ENCODE measurements at regions not wholly inside any gene's neighbourhood (a gene's known extent, or its start where the extent isn't known, plus 50 kb on each side); places are given as distances from the start of the nearest gene placed in this dataset.

DNA sequence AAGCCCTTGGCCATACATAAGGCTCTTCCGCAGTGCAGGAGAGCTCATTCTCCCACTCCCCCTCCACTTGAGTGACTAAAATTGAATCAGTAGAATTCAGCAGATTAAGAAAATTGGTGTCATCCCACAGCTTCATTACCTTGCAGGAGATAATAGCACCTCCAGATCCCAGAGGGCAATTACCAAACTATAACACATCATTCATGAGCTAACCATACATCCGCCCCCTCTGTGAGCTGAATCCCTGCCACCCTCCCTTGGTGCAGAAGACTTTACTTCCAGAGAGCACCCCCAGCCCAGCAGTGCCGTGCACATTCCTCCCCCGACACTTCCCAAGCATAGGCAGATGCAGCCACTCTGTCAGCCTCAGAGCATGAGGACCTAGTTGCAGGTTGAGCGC is 496.5 kb upstream of the B3GAT1 start:
- no peak for DNase-seq (ENCODE audit: low spot score)

DNA sequence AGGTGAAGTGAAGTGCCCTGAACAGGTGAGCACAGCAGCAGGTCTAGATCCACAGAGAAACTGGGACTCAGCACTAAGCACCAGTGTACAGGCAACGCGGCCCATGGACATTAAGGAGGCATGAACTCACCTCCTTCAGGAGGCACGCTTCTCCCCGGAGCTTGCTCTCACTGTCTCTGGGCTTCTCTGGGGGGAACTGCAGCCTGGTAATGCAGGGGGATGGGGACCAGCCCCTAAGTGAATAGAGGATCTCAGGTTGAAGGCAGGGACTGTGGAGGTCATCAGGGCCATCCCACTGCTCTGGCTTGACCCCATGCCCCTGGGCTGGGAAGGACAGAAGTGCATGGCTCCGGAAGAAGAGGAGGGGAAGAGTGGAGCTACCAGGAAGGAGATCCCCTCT is 495.6 kb upstream of the B3GAT1 start:
- no peak for DNase-seq (ENCODE audit: low spot score)

DNA sequence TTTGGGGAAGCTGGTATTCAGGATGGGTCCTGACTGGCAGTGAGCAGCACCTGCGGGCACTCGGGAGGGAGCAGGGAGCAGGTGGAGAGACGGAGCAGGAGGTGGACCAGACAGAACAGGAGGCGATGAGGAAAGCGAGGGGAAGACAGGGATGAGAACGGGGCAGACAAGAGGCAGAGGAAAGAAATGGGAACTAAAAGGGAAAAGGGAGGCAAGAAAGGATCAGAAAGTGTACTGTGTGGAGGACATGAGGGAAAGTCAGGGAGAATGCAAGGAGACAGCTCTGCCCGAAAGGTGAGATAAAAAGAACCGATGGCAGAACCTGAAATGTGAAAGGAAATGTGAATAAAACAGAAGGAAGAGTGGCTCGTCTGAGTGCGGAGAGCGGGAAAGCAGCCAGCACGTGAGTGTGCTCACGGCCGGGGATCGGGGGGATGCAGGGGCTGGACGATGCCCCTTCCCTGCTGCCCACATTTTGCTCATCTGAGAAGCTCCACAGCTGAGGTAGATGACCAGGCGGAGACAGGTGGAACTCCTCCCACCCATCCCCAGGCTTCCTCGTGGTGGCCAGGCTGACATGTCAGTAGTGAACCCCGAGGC is 494.4 kb upstream of the B3GAT1 start:
- no peak for DNase-seq (ENCODE audit: low spot score)

DNA sequence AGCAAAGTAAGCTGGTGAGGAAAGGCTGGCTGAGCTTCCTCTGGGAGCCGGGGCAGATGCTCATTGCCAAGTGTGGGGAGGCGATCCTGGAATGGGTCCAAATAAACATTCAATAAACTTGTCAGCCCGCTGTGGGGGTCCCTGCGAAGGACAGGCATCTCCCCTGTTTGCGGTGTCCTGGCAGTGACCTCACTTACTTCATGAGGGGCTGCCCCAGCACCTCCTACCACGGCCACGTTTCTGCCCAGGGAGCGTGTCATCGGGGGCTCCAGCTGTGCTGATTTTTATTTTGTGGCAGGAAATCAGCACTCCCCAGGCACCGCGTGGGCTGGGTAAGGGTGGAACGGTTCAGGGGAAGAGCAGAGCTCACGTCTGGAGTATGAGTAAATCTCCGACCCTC is 493.9 kb upstream of the B3GAT1 start:
- no peak for DNase-seq (ENCODE audit: low spot score)

DNA sequence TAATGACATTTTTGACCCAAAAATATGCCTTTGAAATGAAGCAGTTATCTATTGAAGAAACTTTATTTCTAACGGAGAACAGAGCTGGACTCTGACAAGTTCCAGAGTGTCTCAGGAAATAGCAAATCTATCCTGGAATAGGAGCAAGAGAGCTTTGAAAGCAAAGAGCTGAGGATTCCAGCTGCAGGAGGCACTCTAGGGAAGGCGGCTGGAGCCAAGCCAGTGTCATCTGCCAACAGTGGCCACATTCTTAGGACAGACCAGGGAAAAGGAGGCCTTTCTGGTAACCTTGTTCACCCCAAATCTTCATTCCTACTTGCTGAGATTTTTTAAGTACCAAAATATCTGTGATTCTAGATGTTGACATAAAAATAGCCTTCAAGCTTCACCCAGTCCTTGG is 493.5 kb upstream of the B3GAT1 start:
- DNase-seq (ENCODE audit: low spot score) = peak; percentile 11

DNA sequence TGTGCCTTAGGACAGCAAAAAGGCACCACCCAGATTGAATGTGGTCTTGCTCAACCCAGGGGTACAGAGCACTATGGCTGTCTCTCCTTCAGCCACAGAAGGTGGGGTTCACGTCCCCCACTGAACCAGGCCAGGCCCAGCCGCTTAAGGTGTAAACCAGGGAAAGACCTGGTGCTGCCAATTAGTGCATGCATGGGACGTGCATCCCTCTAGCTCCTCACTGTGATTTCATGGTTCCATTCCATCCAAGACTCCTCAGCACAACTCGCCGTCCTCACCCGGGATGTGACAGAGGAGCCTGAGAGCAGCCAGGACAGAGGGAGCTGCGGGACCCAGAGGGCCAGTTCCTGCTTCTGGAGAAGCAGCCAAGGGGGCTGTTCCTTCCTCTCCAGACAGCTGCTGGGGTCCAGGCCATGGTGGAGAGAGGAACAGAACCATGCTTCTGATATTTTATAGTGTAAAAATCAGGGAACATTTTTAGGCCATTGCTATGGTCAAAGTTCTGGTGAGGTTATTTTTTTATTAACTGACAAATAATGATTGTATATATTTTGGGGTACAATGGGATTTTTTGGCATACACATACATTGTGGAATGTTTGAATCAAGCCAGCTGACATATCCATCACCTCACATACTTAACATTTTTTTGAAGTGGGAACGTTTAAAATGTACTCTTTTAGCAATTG is 492.2 kb upstream of the B3GAT1 start:
- DNase-seq (ENCODE audit: low spot score) = no peak

DNA sequence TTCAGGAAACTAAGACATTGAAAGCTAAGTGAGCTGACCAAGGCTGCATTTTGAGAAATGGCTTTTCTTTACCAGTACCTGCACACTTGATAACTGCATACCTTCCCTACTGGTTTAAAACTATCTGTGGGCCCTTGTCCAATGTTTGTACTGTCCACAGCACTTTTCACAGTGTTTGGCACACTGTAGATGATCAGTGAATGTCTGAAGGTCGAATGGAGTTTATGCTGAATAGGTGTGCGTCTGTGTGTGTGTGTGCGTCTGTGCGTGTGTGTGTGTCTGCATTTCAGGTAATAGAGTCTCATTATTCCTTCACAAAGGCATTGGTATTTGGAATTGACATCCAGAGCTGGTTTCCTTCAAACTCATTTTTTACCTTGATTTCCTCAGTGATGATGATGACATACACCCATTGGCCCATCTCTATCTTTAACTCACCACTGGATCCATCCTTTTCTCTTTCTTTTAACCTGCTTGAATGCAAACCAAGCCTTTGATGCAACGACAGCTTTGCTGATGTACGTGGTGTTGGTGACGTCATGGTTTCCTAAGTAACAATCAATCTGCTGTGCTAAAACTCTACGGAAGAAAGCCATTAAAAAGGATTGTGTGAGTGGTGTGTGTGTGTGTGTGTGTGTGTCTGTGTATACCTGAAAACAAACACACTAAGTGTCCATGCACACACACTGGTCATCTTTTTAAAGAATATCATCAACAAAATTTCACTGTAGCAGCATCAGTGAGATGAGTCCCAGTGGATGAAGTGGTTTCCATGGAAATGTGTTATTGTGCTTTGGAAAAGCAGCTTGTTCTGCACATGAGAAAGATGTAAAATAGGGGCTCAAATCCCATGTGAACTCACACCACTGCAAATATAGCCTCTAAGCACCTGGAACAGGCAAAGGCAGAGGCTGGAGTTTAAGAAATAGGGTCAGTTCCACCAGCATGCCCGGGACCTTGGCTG is 490.2 kb upstream of the B3GAT1 start:
- no peak for DNase-seq (ENCODE audit: low spot score)

DNA sequence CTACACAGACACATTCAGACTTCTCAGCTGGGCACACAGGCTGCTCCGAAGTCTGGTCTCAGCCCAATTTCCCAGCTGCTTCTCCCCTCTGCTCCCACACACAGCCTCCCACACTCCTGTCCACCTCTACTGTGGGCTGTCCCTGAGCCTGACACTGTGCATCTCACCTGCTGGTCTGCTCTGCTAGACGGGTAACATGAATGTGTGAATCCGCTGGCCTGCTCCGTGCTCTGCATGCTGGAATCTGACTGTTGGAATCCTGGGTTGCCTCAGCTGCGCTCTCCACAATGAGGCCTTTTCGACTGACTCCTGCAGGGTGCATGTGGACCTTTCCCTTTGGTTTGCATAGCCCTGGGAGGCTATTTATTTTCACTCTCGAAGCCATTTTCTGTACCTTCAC is 489.5 kb upstream of the B3GAT1 start:
- no peak for DNase-seq (ENCODE audit: low spot score)

DNA sequence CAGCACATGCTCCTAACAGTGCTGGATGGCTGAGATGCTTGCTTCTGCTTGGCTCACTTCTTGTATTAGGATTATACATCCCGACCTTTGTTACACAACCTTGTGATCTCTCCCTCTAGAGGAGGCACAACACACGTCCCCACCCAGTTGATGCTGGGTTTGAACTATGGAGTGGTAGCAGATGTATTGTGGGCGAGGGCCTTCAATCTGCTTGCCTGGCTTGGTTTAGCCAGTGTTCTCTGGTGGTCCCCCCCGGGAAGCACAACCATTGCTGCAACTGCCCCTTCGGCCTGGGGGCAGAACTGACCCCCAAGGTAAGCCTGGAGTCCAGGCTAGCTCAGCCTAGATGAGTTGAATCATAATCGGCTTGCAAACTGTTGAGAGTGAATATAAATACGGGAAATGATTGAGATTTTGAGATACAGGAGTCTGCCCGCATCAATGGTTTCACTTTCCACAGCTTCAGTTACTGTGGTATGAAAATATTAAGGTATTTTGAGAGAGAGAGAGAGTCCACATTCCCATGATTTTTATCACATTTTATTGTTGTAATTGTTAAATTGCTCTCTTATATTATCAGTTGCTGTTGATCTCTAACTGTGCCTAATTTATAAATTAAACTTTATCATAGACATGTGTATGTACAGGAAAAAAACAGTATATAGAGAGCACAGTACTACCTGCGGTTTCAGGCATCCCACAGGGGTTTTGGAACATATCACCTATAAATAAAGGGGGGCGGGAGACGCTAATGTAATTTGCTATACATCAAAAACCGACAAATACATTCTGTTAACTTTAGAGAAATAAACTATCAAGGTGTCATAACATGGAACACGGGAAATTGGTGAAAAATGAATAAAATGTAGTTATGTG is 482.0 kb upstream of the B3GAT1 start:
- no peak for DNase-seq (ENCODE audit: low spot score)

DNA sequence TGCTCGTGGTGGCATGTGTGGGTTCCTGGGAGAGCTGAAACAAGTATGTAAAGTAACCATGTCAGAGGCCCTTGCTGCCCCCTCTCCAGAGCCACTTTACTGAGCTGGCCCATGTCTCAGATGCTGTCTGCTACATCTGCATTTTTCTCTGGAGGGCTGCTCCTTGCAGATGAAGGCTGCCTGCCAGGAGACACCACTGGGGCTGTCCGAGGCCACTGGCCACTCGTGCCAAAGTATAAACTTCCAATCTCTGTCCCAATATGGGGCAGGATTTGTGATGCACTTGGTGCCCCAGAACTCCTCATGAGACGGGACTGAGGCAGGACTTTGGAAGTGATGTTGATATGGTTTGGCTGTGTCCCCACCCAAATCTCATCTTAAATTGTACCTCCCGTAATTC is 478.4 kb upstream of the B3GAT1 start:
- DNase-seq (ENCODE audit: low spot score) = no peak

DNA sequence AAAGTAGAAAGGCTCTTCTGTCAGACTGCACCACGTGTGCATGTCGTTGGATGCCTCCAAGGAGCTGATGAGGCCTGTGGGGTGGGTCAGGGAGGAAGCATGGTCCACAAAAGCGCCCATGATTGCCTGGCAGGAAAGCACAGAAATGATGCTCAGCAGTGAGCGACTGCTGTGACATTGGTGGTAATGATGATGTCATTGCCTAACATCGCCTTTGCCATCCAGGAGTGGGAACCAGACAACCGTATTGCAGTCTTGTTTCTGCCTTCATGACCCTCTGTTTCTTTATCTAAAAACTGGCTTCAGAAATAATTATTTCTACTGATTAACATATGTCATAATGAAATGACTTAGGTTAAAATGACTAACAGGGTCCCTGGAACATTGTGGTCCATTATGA is 477.8 kb upstream of the B3GAT1 start:
- no peak for DNase-seq (ENCODE audit: low spot score)

DNA sequence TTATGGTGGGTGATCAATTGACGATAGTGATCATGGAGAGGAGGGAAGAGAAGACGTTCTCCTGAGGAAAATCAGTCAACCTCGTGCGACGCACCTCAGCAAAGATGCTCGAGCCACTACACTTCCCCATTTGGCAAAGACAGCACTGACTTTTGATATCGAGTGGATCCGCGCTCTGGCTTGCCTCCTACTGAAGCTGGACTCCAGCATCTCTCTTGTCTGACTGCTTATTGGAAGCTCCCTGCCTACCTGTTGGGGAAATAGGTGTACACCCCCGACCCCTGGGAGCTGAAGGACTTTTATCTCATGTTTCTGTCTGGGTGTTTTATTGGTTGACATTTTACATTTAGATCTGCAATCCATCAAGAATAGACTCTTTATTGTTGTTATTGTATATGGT is 476.8 kb upstream of the B3GAT1 start:
- no peak for DNase-seq (ENCODE audit: low spot score)

DNA sequence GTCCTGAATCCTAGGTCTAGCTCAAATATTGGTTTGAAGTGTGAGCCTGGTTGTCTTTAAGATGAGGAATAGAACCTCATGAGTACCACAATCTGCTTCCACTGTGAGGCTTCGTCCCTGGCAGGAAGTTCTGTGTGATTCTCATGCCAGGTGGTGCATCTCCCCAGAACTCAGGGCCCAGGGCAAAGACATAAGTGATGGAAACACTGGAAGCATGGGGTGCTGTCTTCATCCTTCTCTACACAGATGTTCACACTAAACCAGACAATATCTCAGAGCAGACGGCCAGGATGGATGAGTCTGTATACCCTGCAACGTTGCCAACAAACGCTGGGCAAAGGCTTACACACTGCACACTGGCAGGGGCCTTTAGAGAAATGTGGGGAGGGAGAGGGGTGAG is 475.9 kb upstream of the B3GAT1 start:
- DNase-seq (ENCODE audit: low spot score) = no peak

DNA sequence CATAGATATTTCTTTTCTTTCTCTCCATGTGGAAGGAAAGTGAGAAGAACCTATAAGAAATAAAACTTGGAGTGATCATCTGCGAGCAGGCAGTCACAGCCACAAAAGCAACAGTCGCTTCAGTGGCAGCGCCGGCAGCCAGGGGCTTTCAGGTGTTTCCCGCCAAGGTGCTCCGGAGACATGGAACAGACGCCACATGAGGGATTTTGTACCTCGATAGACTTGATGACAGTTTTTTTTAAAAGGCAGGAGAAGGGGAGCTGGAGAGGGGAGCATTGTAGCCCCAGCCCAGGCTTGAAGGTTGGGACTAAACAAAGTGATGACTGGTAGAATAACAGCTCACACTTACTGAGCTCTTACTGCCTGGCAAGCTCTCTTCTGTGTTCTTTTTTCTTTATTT is 471.4 kb upstream of the B3GAT1 start:
- no peak for DNase-seq (ENCODE audit: low spot score)

DNA sequence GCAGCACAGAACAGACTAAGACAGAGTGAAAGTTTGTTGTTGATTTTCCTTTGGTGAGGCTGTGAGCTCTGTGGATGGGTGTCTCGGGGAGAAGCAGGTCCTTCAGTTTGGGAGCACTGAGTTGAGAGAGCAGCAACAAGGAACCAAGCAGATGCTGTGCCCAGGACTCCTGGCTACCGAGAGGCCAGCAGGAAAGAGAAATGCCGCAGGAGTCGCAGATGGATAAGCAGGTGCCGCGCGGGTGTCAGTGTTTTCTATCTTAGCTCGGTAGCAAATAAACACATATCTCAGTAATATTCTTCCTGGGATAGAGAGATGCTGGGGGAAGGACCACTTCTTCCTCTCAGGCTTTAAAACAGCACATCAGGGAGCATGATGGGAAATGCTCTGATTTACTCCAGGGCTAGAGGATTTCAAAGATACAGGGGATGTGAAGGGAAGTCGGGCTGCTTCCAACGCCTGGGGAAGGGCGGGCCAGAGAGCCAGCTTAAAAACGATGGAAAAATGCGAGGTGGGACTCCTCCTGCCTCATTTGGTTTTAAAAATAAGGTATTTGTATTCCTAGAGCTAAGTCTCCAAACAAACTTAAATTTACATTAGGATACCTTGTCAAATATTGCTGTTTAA is 470.7 kb upstream of the B3GAT1 start:
- no peak for DNase-seq (ENCODE audit: low spot score)

DNA sequence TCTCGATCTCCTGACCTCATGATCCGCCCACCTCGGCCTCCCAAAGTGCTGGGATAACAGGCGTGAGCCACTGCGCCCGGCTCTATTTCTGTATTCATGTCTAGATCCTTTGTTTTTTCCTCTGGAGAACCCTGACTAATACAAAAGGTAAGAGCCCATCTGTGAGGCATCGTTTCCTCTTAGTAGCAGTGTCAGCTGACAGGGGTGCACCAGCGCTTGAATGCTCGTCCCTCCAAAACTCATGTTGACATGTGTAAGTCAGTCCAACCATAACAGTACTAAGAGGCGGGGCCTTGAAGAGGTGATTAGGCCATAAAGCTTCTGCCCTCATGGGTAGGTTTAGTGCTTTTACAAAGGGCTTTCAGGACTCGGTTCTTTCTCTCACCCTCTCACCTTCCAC is 470.1 kb upstream of the B3GAT1 start:
- DNase-seq (ENCODE audit: low spot score) = no peak

DNA sequence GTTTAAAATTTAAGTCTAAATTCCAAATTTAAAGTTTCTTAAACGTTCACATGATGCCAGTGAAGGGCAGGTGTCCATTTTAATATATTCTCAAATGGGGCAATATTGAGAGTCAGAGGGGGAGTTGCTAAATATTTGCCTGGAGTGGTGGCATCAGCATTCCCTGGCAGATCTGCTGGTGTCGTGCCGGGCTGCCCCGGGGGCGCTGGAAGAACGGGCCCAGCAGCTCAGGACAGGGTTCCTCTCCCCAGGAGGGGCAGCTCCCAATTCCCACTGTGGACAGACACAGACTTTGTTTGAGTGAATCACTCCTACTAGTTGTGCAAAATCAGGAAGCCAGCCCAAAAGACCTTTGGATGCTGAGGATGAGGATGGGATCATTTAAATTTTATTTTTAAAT is 468.7 kb upstream of the B3GAT1 start:
- DNase-seq (ENCODE audit: low spot score) = no peak

DNA sequence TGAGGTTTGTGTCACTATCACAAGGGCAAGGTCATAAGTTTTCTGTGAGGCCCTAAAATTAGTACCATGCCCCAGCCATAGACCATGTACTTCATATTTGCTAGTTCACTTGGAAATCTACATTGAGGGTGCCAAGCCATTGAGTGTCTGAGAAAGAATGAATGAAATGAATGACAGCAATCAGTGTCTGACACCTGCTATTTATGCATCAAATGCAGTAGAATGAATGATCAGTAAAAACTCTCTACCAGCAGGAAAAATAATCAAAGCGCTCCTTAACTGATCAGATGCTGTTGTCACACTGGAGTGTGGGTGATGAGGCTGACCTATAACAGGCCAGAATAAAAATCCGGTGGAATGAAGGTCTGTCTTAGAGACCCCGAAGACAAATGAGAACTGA is 467.9 kb upstream of the B3GAT1 start:
- DNase-seq (ENCODE audit: low spot score) = no peak

DNA sequence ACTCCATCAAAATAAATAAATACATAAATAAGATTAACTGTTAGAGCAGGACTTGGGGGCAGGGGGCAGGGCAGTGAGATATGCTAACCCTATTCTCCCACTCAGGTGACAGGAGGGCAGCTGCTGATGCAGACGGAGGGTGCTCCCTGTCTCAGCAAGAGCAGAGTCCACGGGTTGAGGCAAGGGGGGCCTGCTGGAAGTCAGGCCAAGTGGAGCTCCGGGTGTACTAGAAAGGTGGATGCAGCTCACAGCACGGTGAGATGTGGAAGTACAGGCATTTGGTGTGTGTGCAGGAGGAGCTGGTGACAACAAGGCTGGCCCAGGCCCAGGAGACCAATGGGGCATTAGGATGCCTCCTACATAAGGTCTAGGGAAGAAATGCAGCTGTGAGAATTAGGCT is 467.3 kb upstream of the B3GAT1 start:
- DNase-seq (ENCODE audit: low spot score) = no peak

DNA sequence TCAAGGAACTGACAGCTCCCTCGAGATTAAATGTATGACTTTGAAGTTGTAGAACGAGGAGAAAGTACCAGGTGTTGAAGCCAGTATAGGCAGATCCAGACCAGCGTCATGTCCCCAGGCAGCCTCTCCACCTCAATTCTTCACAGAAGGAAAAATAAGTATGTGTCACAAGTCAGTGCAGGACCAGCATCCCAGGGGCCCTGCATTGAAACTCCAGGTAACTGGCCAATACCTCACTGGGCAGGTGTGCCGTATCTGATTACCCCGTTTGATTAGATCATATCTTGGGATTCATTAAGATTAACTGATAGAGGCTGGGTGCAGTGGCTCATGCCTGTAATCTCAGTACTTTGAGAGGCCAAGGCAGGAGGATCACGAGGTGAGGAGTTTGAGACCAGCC is 466.7 kb upstream of the B3GAT1 start:
- DNase-seq (ENCODE audit: low spot score) = no peak

DNA sequence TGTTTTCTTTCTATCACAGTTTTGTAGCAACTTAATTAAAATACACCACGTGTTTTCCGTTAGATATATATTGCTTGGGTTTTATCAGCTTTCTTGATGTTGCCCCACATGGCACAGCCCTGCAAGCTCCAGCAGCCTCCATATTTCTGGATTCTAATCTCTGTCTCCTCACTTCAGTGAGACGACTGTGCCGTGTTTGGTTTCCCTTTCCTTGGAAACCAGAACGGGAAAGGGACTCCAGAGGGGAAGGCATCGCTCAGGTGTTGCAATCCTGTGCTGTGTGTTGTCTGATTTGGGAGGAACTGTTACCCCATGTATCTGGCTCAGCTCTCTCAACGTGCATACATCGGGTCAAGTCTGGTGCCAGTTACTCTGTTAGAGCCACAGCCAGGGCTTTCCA is 464.2 kb upstream of the B3GAT1 start:
- no peak for DNase-seq (ENCODE audit: low spot score)

All from globus pallidus (tissue), 1 donor.